Panc1 (cell line): ENCODE measurements at regions not wholly inside any gene's neighbourhood (a gene's known extent, or its start where the extent isn't known, plus 50 kb on each side); places are given as distances from the start of the nearest gene placed in this dataset.

Experiments used
- ATAC-seq: fragments of 200-7000 bp; cut with Tn5 transposase; 2 replicates; pipeline ENCODE4 v1.9.1; 2020; ENCODE audit warnings: mild to moderate bottlenecking, moderate library complexity
- BruUV-seq: library from RNA; stranded (reverse); fragments of 400-500 nt; replicated peaks from 2 replicates; lab custom pipeline; 2021; lab: Mats Ljungman, UMichigan
- CTCF ChIA-PET: fragments of 300-600 bp; sonication (Branson Sonifier 250); formaldehyde crosslinking; loops from one replicate; lab custom pipeline; 2022; ENCODE audit warnings: antibody characterized with exemption; lab: Charles Lee
- POLR2A ChIA-PET: fragments of 300-600 bp; sonication (Branson Sonifier 250); formaldehyde crosslinking; loops from one replicate; lab custom pipeline; 2022; ENCODE audit warnings: antibody characterized with exemption; lab: Charles Lee
- DNase-seq: peaks from one replicate; pipeline ENCODE4 v3.0.0-alpha.2; 2010; ENCODE audit warnings: low read depth, low spot score
- H3K27ac ChIP-seq: 2 replicates; pipeline ENCODE4 v1.5.1; 2011; ENCODE audit warnings: mild to moderate bottlenecking, low read length, inconsistent platforms
- H3K27me3 ChIP-seq: fragments of 200-500 bp; sonication (Bioruptor generic); 2 replicates; pipeline ENCODE4 v1.6.0; 2014; ENCODE audit warnings: low read length, inconsistent platforms; ENCODE audit not compliant: control insufficient read depth, insufficient read depth
- H3K36me3 ChIP-seq: fragments of 200-500 bp; sonication (Bioruptor generic); 2 replicates; pipeline ENCODE4 v1.5.1; 2014; ENCODE audit warnings: inconsistent platforms, mild to moderate bottlenecking, low read length, moderate library complexity; ENCODE audit not compliant: control insufficient read depth, insufficient read depth
- H3K4me1 ChIP-seq: 2 replicates; pipeline ENCODE4 v1.5.1; 2011; ENCODE audit warnings: inconsistent platforms, mild to moderate bottlenecking, low read length, moderate library complexity; ENCODE audit not compliant: control insufficient read depth, insufficient read depth
- H3K4me3 ChIP-seq, 2 experiments: 2 replicates each; pipeline ENCODE4 v1.5.1; 2011 to 2012; ENCODE audit warnings: low read depth in 2 of 2, low read length in 2 of 2, mild to moderate bottlenecking in 2 of 2, inconsistent platforms in 1 of 2, moderate library complexity in 1 of 2
- H3K9me3 ChIP-seq: fragments of 200-500 bp; sonication (Bioruptor generic); 2 replicates; pipeline ENCODE4 v1.5.1; 2014; ENCODE audit warnings: low read depth, mild to moderate bottlenecking, inconsistent platforms, low read length, moderate library complexity; ENCODE audit not compliant: control insufficient read depth, insufficient read depth
- CTCF ChIP-seq: fragments of 450-650 bp; IDR thresholded peaks from 2 replicates; pipeline ENCODE4 v1.5.1; 2017; ENCODE audit warnings: mild to moderate bottlenecking
- POLR2AphosphoS5 ChIP-seq: IDR thresholded peaks from 2 replicates; pipeline ENCODE4 v1.6.1; 2012; ENCODE audit warnings: mild to moderate bottlenecking, low read depth, low read length, moderate library complexity
- REST ChIP-seq, 2 experiments: IDR thresholded peaks; 2 replicates each; pipeline ENCODE4 v1.6.1; 2011 to 2012; ENCODE audit warnings: low read depth in 2 of 2, control low read depth in 1 of 2, low read length in 1 of 2, mild to moderate bottlenecking in 1 of 2, moderate library complexity in 1 of 2; ENCODE audit not compliant: insufficient read depth in 1 of 2
- SIN3A ChIP-seq: IDR thresholded peaks from 2 replicates; pipeline ENCODE4 v1.6.1; 2012; ENCODE audit warnings: low read depth, mild to moderate bottlenecking, low read length, moderate library complexity, borderline replicate concordance; ENCODE audit not compliant: insufficient read depth
- TCF7L2 ChIP-seq: IDR thresholded peaks from 2 replicates; pipeline ENCODE4 v1.6.1; 2011; ENCODE audit warnings: mild to moderate bottlenecking, low read depth, low read length, inconsistent platforms
- in situ Hi-C: cut with HindIII; loops from 2 replicates; pipeline ENCODE4 v1.10.0; 2016; ENCODE audit warnings: low sequenced_read_pairs, low pct_unique_long_range_greater_than_20kb
- intact Hi-C: fragments of 100-400 bp; cut with micrococcal nuclease; formaldehyde crosslinking; loops from one replicate; pipeline ENCODE4 v1.10.0; 2022; ENCODE audit not compliant: unreplicated experiment

GRCh38 chr5:12162863-12163262, 258.6 kb upstream of the CTNND2 start:
- TF ChIP-seq TCF7L2 (no peak), SIN3A (no peak), REST (IDR thresholded peaks at IDR 0.05; ENCODE audit: insufficient read depth in 1 of 2, low read depth in 2 of 2, low read length in 1 of 2) (no peak), POLR2AphosphoS5 (no peak), CTCF (no peak)
- CTCF ChIA-PET = no interaction called here
- Histone ChIP-seq H3K4me3 (no peak overlapping the region), H3K4me1 (no peaks in the 10 kb centered on the region), H3K27ac (no peak overlapping the region), H3K27me3 (no peaks in the 10 kb centered on the region), H3K9me3 (no peaks in the 10 kb centered on the region; the same call in 1 of the 2 replicates), H3K36me3 (no peaks in the 10 kb centered on the region)
- intact Hi-C loops (no loop called here), in situ Hi-C loops (no loop called here)
- no peak for DNase-seq
- ATAC-seq = no peak
- POLR2A ChIA-PET = no interaction called here
- no TSS peak for BruUV-seq

- Histone ChIP-seq H3K36me3 (no peaks in the 10 kb centered on the region), H3K4me1 (no peaks in the 10 kb centered on the region), H3K27ac (no peak overlapping the region), H3K27me3 (no peaks in the 10 kb centered on the region), H3K4me3 (no peak overlapping the region), H3K9me3 (no peaks in the 10 kb centered on the region)
- ATAC-seq (no peak), DNase-seq (no peak)
- POLR2A ChIA-PET = no interaction called here
- BruUV-seq = no TSS peak
- no peak for TF ChIP-seq CTCF
- no peak for TF ChIP-seq TCF7L2
- no peak for TF ChIP-seq SIN3A
- CTCF ChIA-PET = no interaction called here
- in situ Hi-C loops (no loop called here), intact Hi-C loops (no loop called here)
Measured at GRCh38 chr5:12147513-12147912, 243.3 kb upstream of the CTNND2 start.

- ATAC-seq = no peak
- intact Hi-C loops (no loop called here), in situ Hi-C loops (no loop called here)
- Histone ChIP-seq H3K27me3 (no peaks in the 10 kb centered on the region), H3K36me3 (no peaks in the 10 kb centered on the region), H3K9me3 (no peaks in the 10 kb centered on the region), H3K27ac (no peak overlapping the region), H3K4me1 (no peaks in the 10 kb centered on the region), H3K4me3 (no peak overlapping the region)
- TF ChIP-seq TCF7L2 (no peak), REST (IDR thresholded peaks at IDR 0.05; ENCODE audit: insufficient read depth in 1 of 2, low read depth in 2 of 2, low read length in 1 of 2) (no peak), SIN3A (no peak), CTCF (no peak), POLR2AphosphoS5 (no peak)
- DNase-seq = no peak
- no TSS peak for BruUV-seq
- ChIA-PET POLR2A (no interaction called here), CTCF (no interaction called here)
Measured at GRCh38 chr5:12141496-12141895, 237.2 kb upstream of the CTNND2 start.
